ENCODE measurements at regions not wholly inside any gene's neighbourhood (a gene's known extent, or its start where the extent isn't known, plus 50 kb on each side); places are given as distances from the start of the nearest gene placed in this dataset.

DNA sequence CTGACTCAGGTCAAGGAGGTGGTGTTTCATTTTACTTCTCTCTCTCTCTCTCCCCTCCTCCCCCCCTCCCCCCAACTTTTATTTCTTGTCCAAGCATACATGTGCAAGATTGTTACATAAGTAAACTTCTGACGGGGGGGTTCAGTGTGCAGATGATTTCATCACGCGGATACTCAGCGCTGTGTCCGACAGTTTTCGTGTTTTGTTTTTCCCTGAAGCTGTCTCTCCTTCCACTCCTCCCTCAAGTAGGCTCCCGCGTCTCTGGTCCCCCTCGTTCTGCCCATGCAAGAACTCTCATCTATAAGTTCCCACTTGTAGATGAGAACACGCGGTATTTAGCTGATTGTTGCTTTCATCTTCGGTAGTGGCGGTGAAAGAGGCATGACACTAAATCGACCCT, 111.0 kb upstream of the ANKRD30BL start:
- no peak for TF ChIP-seq RAD21 (IDR thresholded peaks at IDR 0.05; ENCODE audit: low read depth)
- no peak for TF ChIP-seq CREB1 (IDR thresholded peaks at IDR 0.05; ENCODE audit: low read depth)
- no peak for TF ChIP-seq YY1 (IDR thresholded peaks at IDR 0.05; ENCODE audit: low read depth)
- no peak for TF ChIP-seq TAF1 (IDR thresholded peaks at IDR 0.05; ENCODE audit: low read depth)
- TF ChIP-seq EGR1 (IDR thresholded peaks at IDR 0.05): no peak
- no peak for TF ChIP-seq FOXM1 (IDR thresholded peaks at IDR 0.05; ENCODE audit: borderline replicate concordance, low read depth)
- no peak for TF ChIP-seq EP300 (IDR thresholded peaks at IDR 0.05; ENCODE audit: borderline replicate concordance)
- TF ChIP-seq, protein P1, sequence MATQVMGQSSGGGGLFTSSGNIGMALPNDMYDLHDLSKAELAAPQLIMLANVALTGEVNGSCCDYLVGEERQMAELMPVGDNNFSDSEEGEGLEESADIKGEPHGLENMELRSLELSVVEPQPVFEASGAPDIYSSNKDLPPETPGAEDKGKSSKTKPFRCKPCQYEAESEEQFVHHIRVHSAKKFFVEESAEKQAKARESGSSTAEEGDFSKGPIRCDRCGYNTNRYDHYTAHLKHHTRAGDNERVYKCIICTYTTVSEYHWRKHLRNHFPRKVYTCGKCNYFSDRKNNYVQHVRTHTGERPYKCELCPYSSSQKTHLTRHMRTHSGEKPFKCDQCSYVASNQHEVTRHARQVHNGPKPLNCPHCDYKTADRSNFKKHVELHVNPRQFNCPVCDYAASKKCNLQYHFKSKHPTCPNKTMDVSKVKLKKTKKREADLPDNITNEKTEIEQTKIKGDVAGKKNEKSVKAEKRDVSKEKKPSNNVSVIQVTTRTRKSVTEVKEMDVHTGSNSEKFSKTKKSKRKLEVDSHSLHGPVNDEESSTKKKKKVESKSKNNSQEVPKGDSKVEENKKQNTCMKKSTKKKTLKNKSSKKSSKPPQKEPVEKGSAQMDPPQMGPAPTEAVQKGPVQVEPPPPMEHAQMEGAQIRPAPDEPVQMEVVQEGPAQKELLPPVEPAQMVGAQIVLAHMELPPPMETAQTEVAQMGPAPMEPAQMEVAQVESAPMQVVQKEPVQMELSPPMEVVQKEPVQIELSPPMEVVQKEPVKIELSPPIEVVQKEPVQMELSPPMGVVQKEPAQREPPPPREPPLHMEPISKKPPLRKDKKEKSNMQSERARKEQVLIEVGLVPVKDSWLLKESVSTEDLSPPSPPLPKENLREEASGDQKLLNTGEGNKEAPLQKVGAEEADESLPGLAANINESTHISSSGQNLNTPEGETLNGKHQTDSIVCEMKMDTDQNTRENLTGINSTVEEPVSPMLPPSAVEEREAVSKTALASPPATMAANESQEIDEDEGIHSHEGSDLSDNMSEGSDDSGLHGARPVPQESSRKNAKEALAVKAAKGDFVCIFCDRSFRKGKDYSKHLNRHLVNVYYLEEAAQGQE (IDR thresholded peaks at IDR 0.05; ENCODE audit: low read depth): no peak
- no peak for TF ChIP-seq NFIC (IDR thresholded peaks at IDR 0.05)
- TF ChIP-seq TEAD4 (IDR thresholded peaks at IDR 0.05): no peak
- TF ChIP-seq, protein P2, sequence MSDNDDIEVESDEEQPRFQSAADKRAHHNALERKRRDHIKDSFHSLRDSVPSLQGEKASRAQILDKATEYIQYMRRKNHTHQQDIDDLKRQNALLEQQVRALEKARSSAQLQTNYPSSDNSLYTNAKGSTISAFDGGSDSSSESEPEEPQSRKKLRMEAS (IDR thresholded peaks at IDR 0.05): no peak
- TF ChIP-seq CEBPB (IDR thresholded peaks at IDR 0.05): no peak
